ENCODE measurements at regions not wholly inside any gene's neighbourhood (a gene's known extent, or its start where the extent isn't known, plus 50 kb on each side); places are given as distances from the start of the nearest gene placed in this dataset.

DNA sequence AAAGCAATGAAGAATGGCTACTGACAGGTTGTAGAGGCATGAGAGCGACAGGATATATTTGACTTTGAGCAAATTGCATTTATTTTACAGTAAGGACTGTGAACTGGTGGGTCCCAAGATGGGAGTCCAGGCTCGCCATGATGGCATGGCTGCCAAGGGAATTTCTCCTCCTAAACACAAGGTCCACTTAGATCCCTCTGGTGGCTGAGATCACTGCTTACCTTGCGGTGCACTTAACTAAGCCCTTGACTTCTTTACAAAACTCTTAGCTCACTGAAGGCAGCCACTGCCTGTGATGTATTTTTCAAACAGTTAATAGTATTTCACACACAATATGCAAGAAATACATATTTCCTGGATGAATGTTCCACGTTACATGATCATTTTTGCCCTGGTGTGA lies 50.3 kb upstream of the SORBS2 start:
- TF ChIP-seq EZH2 (IDR thresholded peaks at IDR 0.05), result no peak
- TF ChIP-seq FOXP2 (optimal IDR thresholded peaks at IDR 0.05; ENCODE audit: control extremely low read depth, extremely low read length, insufficient read depth), result no peak
- no peak for TF ChIP-seq POLR2AphosphoS5 (IDR thresholded peaks at IDR 0.05; ENCODE audit: borderline replicate concordance, low read depth, low read length)
- no peaks in the 10 kb centered on the region for H3K9me3 ChIP-seq (ENCODE audit: low read depth, low read length)
- DNase-seq (ENCODE audit: low read depth, low spot score), result no peak
- H3K4me3 ChIP-seq, result no peak overlapping the region
- H3K9ac ChIP-seq (ENCODE audit: insufficient read length), result no peak overlapping the region
- no peak overlapping the region for H3K27ac ChIP-seq
- H3K36me3 ChIP-seq (ENCODE audit: insufficient read depth, low read length), result no peaks in the 10 kb centered on the region

DNA sequence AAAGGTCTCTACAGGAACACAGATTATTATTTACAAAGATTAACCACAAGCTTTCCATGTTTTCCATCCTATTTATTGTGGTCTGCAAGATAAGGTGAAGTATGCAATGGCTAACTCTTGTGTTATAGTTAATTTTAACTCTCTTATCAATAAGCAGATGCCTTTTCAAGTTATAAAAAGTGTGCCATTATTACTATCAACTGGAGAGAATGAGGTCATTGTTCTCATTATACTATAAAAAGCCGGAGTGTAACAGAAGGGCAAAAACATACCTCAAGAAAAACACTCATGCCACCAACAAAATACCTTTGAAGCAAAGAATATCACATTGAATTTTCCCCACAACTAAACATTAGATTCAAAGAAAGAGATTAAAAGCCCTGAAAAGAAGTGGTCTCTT lies 52.0 kb upstream of the SORBS2 start:
- H3K4me3 ChIP-seq, result no peak overlapping the region
- DNase-seq (ENCODE audit: low read depth, low spot score), result no peak
- H3K9ac ChIP-seq (ENCODE audit: insufficient read length), result no peak overlapping the region

DNA sequence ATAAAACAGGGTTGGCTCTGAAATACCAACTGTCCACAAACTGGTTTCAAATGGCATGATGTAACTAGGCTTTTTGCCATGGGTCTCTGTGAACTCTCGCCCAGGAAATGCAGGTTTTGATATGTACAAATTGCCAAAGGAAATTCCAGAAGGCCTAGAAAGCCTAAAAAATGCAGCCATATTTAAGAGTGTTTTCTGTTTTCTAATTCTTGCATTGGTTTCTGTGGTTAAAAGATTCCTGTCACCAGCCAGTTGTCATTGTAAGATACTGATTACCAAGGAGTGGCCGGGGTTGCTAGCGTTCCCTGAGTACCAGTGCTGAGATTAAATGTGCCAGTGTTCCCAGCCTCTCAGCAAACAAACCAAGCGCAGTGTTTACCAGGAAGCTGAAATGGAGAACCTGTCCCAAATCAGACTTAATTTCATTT lies 53.9 kb upstream of the SORBS2 start:
- no peaks in the 10 kb centered on the region for H3K36me3 ChIP-seq (ENCODE audit: insufficient read depth, low read length)
- H3K9me3 ChIP-seq (ENCODE audit: low read depth, low read length), result no peaks in the 10 kb centered on the region
- H3K4me3 ChIP-seq, result no peak overlapping the region
- no peak for TF ChIP-seq EZH2 (IDR thresholded peaks at IDR 0.05)
- TF ChIP-seq FOXP2 (optimal IDR thresholded peaks at IDR 0.05; ENCODE audit: control extremely low read depth, extremely low read length, insufficient read depth), result no peak
- no peak for TF ChIP-seq POLR2AphosphoS5 (IDR thresholded peaks at IDR 0.05; ENCODE audit: borderline replicate concordance, low read depth, low read length)
- no peak overlapping the region for H3K9ac ChIP-seq (ENCODE audit: insufficient read length)
- DNase-seq (ENCODE audit: low read depth, low spot score), result no peak
- H3K27ac ChIP-seq, result no peak overlapping the region

More for the DNA sequence above, 52.0 kb upstream of the SORBS2 start:
- H3K9me3 ChIP-seq (ENCODE audit: low read depth, low read length), result no peaks in the 10 kb centered on the region
- no peaks in the 10 kb centered on the region for H3K36me3 ChIP-seq (ENCODE audit: insufficient read depth, low read length)
- H3K27ac ChIP-seq, result no peak overlapping the region
- TF ChIP-seq FOXP2 (optimal IDR thresholded peaks at IDR 0.05; ENCODE audit: control extremely low read depth, extremely low read length, insufficient read depth), result no peak
- no peak for TF ChIP-seq EZH2 (IDR thresholded peaks at IDR 0.05)
- TF ChIP-seq POLR2AphosphoS5 (IDR thresholded peaks at IDR 0.05; ENCODE audit: borderline replicate concordance, low read depth, low read length), result no peak

DNA sequence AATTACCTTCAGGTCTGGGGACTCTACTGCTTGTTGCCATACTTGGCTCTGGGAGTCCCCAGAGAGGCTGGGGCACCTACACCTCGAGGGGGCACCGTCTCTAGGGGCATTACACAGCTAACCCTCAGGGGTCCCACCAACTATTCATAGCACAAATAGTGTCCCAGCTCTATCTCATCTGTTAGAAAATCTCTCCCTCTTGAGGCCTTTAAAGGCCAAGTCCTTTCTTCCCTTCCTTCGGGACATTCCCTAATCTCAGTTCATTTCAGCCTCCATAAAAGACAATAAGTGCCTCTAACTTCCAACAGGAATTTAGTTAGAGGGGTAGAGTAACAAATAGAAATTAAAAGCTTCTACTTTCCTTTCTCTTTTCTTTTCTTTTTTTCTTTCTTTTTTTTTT lies 55.8 kb upstream of the SORBS2 start:
- no peak for TF ChIP-seq FOXP2 (optimal IDR thresholded peaks at IDR 0.05; ENCODE audit: control extremely low read depth, extremely low read length, insufficient read depth)
- no peak for TF ChIP-seq POLR2AphosphoS5 (IDR thresholded peaks at IDR 0.05; ENCODE audit: borderline replicate concordance, low read depth, low read length)
- TF ChIP-seq EZH2 (IDR thresholded peaks at IDR 0.05), result no peak
- H3K9ac ChIP-seq (ENCODE audit: insufficient read length), result no peak overlapping the region
- no peak overlapping the region for H3K27ac ChIP-seq
- no peak overlapping the region for H3K4me3 ChIP-seq
- no peak for DNase-seq (ENCODE audit: low read depth, low spot score)
- no peaks in the 10 kb centered on the region for H3K36me3 ChIP-seq (ENCODE audit: insufficient read depth, low read length)
- H3K9me3 ChIP-seq (ENCODE audit: low read depth, low read length), result no peaks in the 10 kb centered on the region

DNA sequence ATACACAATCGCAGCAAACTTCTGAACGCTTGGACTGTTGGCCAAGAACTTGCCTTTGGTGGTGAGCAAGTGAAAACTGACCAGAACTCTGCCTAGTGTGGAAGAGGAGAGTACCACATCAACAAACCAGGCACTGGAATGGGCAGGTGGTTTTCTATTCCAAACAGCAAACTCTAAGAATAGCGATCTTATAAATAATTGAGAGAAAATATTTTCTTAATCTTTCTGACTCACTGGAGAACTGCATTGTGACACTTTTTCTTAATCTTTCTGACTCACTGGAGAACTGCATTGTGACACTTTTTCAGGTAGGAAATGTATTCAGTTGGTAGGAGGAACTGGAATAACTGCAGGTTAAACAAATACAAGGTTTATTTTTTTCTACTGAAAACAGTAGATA lies 57.0 kb upstream of the SORBS2 start:
- no peak for TF ChIP-seq FOXP2 (optimal IDR thresholded peaks at IDR 0.05; ENCODE audit: control extremely low read depth, extremely low read length, insufficient read depth)
- TF ChIP-seq POLR2AphosphoS5 (IDR thresholded peaks at IDR 0.05; ENCODE audit: borderline replicate concordance, low read depth, low read length), result no peak
- no peak for TF ChIP-seq EZH2 (IDR thresholded peaks at IDR 0.05)
- H3K4me3 ChIP-seq, result no peak overlapping the region
- no peaks in the 10 kb centered on the region for H3K36me3 ChIP-seq (ENCODE audit: insufficient read depth, low read length)
- no peaks in the 10 kb centered on the region for H3K9me3 ChIP-seq (ENCODE audit: low read depth, low read length)
- no peak overlapping the region for H3K27ac ChIP-seq
- DNase-seq (ENCODE audit: low read depth, low spot score), result no peak
- no peak overlapping the region for H3K9ac ChIP-seq (ENCODE audit: insufficient read length)

DNA sequence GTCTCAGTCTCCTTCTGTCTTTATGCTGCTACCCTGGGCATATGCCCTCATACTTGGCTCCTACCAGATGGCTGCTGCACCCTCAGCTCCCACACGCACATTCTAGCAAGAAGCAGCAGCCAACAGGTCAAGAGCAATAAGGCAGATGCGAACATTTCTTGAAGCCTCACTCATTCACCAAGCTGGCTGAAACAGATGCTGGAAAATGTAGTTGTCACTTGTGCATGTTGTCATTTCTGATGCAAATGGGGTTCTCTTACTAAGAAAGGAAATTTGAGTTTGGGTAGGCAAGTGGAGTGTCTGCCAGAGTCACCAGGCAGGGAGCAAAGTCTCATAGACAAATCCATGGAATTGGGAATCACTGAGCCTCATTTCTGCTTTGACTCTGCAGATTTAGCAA lies 57.4 kb upstream of the SORBS2 start:
- no peak for DNase-seq (ENCODE audit: low read depth, low spot score)
- Histone ChIP-seq H3K9me3 (ENCODE audit: low read depth, low read length) (no peaks in the 10 kb centered on the region), H3K27ac (no peak overlapping the region), H3K4me3 (no peak overlapping the region), H3K9ac (ENCODE audit: insufficient read length) (no peak overlapping the region), H3K36me3 (ENCODE audit: insufficient read depth, low read length) (no peaks in the 10 kb centered on the region)
- TF ChIP-seq EZH2 (IDR thresholded peaks at IDR 0.05) (no peak), FOXP2 (optimal IDR thresholded peaks at IDR 0.05; ENCODE audit: control extremely low read depth, extremely low read length, insufficient read depth) (no peak), POLR2AphosphoS5 (IDR thresholded peaks at IDR 0.05; ENCODE audit: borderline replicate concordance, low read depth, low read length) (no peak)

DNA sequence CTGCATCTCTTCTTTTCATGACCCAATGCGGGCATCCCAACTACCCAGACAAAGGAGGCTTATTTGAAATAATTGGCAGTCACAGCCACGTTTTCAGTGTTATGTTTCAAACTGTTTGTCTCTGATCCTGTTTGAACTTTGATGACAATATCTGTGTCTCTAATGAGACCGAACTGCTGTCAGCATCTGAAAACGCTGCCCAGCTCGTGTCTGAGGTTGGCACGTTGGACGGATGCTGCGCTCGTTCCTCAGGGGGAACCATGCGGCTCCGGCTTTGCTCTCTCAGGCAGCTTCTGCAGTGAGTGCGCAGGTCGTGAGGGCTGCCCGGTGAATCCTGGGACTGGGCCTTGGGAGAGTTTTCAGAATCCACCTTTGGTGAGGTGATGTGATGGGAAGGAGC lies 58.4 kb upstream of the SORBS2 start:
- Histone ChIP-seq H3K9ac (ENCODE audit: insufficient read length) (no peak overlapping the region), H3K4me3 (no peak overlapping the region), H3K36me3 (ENCODE audit: insufficient read depth, low read length) (no peaks in the 10 kb centered on the region), H3K27ac (no peak overlapping the region), H3K9me3 (ENCODE audit: low read depth, low read length) (no peaks in the 10 kb centered on the region)
- no peak for DNase-seq (ENCODE audit: low read depth, low spot score)
- TF ChIP-seq FOXP2 (optimal IDR thresholded peaks at IDR 0.05; ENCODE audit: control extremely low read depth, extremely low read length, insufficient read depth), result no peak
- no peak for TF ChIP-seq EZH2 (IDR thresholded peaks at IDR 0.05)

DNA sequence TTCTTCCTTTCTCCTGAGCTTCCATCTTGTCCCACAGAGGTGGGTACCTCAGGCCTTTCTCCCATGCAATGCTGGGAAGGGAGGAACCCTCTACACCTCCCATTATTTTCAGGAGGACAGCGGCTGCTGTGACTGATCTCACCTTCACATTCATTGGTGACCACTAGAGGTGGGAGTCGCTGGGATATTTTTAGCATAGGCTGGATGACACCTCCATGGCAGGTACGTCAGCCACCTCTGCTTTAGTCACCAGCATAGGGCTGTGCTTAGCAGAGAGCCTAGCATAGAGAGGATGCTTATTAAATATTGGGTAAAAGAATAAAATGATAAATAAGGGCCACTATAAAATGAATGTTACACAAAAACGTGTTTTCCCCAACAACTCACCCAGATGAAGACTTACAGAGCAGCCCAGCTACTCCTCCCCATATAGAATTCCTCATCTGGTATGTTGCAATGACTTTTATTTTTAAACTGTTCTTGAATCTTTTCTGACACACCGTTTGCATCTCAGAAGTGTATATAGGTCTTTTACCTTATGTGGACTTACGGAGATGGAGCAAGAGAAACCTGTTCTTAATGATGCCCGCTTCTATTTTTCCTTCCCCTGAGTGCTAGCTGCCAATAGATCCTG lies 60.9 kb upstream of the SORBS2 start:
- TF ChIP-seq EZH2 (IDR thresholded peaks at IDR 0.05), result no peak
- TF ChIP-seq POLR2AphosphoS5 (IDR thresholded peaks at IDR 0.05; ENCODE audit: borderline replicate concordance, low read depth, low read length), result no peak
- no peak for TF ChIP-seq FOXP2 (optimal IDR thresholded peaks at IDR 0.05; ENCODE audit: control extremely low read depth, extremely low read length, insufficient read depth)
- no peaks in the 10 kb centered on the region for H3K9me3 ChIP-seq (ENCODE audit: low read depth, low read length)
- H3K36me3 ChIP-seq (ENCODE audit: insufficient read depth, low read length), result no peaks in the 10 kb centered on the region
- no peak for DNase-seq (ENCODE audit: low read depth, low spot score)
- H3K27ac ChIP-seq, result no peak overlapping the region
- H3K4me3 ChIP-seq, result no peak overlapping the region
- H3K9ac ChIP-seq (ENCODE audit: insufficient read length), result no peak overlapping the region
